Fibroblast of mammary gland (primary cell): ENCODE measurements at regions not wholly inside any gene's neighbourhood (a gene's known extent, or its start where the extent isn't known, plus 50 kb on each side); places are given as distances from the start of the nearest gene placed in this dataset.

Source experiments
- DNase-seq: peaks from one replicate; pipeline ENCODE4 v3.0.0-alpha.2; 2010; ENCODE audit warnings: low read depth
- H3K4me3 ChIP-seq: 2 replicates; pipeline ENCODE4 v1.5.1; 2011; ENCODE audit warnings: low read depth, mild to moderate bottlenecking, low read length, moderate library complexity; ENCODE audit not compliant: control insufficient read depth
- TF ChIP-seq, protein P1 (sequence below): conservative IDR thresholded peaks from 2 replicates; pipeline ENCODE4 v1.5.1; 2011; ENCODE audit warnings: low read depth, low read length, inconsistent platforms; ENCODE audit not compliant: control insufficient read depth, insufficient read depth

DNA sequence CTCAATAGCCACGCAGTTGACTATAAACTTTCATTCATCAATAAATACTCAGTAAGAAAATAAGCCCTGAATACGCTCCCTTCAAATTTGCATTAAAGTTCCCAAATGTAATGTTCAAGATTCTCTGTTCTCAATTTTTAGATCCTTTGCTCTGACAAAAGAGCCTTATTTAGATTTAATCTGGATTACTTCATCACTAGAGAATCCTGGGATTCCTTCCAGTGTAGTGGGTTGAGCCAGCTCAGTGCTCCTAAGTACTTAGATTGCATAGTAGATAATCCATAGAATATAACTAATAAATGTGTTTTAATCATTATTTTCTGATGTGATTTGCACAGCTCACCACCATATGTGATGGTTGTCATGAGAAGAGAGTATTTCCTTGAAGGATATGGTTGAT is 1286.2 kb downstream of the SUCLG1 start:
- H3K4me3 ChIP-seq: no peak overlapping the region
- TF ChIP-seq, protein P1, sequence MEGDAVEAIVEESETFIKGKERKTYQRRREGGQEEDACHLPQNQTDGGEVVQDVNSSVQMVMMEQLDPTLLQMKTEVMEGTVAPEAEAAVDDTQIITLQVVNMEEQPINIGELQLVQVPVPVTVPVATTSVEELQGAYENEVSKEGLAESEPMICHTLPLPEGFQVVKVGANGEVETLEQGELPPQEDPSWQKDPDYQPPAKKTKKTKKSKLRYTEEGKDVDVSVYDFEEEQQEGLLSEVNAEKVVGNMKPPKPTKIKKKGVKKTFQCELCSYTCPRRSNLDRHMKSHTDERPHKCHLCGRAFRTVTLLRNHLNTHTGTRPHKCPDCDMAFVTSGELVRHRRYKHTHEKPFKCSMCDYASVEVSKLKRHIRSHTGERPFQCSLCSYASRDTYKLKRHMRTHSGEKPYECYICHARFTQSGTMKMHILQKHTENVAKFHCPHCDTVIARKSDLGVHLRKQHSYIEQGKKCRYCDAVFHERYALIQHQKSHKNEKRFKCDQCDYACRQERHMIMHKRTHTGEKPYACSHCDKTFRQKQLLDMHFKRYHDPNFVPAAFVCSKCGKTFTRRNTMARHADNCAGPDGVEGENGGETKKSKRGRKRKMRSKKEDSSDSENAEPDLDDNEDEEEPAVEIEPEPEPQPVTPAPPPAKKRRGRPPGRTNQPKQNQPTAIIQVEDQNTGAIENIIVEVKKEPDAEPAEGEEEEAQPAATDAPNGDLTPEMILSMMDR: no peak
- DNase-seq: no peak

DNA sequence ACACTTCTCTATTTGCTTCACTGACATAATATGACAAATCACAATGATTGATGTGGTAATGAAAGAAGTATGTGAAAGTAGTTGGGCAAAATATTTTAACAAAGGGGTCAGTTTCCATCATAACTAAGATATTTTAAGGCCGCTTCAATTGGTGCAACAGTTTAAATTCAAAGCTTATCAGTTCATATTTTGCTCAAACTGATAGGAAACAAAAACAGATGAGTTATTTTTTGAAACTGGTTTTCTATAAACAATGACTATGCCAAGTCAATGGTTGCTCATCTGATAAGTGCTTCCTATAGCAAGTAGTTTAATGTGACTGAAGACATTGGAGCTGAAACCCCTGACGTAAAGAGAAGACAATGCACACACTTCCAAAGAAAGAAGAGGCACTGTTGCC is 1290.7 kb downstream of the SUCLG1 start:
- H3K4me3 ChIP-seq: no peak overlapping the region
- TF ChIP-seq, protein P1: no peak
- no peak for DNase-seq

DNA sequence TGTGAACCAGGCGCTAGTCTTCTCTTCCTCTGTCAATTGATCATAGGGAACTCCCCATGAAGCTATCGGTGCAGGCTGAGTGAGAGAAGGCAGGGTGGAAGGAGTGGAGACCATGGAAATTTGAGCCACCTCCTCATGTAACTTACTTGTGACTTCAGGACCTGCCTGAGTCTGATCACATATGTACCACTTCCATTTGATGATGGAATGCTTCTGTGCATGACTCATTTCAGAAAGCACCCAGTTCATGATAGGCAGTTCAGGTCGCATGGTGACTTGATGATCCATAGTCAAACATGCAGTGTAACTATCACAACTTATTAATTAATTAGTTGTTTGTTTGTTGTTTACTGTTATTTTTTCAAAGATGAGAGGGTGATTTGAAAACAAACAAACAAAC is 1296.7 kb downstream of the SUCLG1 start:
- TF ChIP-seq, protein P1: no peak

DNA sequence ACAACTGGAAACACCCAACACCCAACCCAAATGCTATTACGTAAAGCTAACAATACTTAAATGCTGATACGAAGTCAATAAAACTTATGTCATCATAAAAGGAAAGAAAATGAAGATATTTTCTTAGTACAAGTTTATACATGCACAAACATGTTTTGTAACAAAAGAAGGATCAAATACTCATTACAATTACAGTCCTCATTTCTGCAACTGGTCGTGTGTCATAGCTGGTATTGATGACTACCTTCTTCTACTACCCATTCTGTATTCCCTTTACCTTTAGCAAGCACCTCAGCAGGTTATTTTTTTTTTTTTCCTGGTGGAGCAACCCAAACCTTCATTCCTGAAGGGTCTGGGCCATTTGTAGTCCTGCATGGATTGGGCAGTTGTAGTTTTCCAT is 1298.5 kb downstream of the SUCLG1 start:
- TF ChIP-seq, protein P1: no peak
- H3K4me3 ChIP-seq: no peak overlapping the region
- no peak for DNase-seq

More for the DNA sequence above, 1296.7 kb downstream of the SUCLG1 start:
- no peak overlapping the region for H3K4me3 ChIP-seq
- no peak for DNase-seq

DNA sequence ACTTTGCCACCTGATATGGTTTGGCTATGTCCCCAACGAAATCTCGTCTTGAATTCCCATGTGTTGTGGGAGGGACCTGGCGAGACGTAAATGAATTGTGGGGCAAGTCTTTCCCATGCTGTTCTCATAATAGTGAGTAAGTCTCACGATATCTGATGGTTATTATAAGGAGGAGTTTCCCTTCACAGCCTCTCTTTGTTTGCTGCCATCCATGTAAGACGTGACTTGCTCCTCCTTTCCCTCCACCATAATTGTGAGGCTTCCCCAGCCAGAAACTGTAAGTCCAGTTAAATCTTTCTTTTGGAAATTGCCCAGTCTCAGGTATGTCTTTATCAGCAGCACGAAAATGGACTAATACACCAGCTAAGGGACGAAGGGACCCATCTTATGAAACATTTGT is 1303.3 kb downstream of the SUCLG1 start:
- no peak overlapping the region for H3K4me3 ChIP-seq
- no peak for DNase-seq
- TF ChIP-seq, protein P1: no peak

DNA sequence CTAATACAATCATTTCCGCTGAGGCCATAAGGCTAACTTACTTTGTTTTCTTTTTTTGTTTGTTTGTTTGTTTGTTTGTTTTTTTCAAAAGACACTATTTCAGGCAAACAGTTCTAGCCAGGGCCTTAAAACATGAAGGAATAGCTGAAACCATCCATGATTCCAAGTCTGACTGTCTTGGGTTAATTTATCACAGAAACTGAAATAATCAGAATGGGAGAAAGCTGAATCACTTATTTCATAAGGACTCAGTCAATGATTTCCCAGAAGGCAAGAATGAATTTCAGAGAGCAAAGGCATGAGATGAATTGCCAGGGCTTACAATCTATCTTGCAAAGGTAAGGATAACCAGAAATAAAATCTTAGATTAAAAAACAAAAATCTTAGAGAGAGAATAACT is 1315.1 kb downstream of the SUCLG1 start:
- TF ChIP-seq, protein P1: no peak
- no peak overlapping the region for H3K4me3 ChIP-seq
- no peak for DNase-seq

DNA sequence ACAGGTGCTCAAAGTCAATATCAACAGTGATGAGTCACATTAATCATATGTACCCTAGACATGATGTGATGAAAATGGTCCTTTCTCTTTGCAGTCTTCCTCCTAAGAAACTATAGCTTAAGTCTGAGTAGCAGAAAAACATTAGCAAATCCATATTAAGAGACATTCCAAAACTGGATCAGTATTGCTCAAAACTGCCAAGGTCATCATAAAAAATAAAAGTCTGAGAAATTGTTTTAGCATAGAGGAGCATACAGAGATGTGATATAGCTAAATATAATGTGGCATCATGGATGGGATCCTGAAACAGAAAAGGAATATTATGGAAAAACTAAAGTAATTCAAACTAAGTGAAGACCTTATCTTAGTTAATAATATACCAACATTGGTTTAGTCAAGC is 1316.1 kb downstream of the SUCLG1 start:
- TF ChIP-seq, protein P1: no peak
- no peak overlapping the region for H3K4me3 ChIP-seq
- no peak for DNase-seq
